ENCODE measurements at regions not wholly inside any gene's neighbourhood (a gene's known extent, or its start where the extent isn't known, plus 50 kb on each side); places are given as distances from the start of the nearest gene placed in this dataset.

DNA sequence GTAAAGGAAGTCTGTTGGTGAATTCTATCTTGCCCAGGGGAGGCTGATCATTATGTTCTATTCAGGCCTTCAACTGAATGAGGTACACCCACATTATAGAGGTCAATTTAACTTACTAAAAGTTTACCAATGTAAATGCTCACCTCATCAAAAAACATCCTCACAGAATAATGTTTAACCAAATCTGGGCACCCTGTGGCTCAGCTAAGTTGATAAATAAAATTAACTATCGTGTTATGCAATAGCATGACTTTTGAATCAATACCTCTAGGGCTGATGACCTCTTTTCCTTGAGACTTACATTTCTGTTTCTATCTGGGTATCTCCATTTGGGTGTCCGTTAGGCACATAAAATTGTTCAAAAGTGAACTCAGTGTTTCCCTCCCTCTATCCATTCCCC is 203.1 kb downstream of the TEX13C start:
- TF ChIP-seq POLR2AphosphoS5 (IDR thresholded peaks at IDR 0.05; ENCODE audit: borderline replicate concordance, low read depth, low read length) (no peak), EZH2 (IDR thresholded peaks at IDR 0.05) (no peak)
